K562 (cell line): ENCODE measurements at regions not wholly inside any gene's neighbourhood (a gene's known extent, or its start where the extent isn't known, plus 50 kb on each side); places are given as distances from the start of the nearest gene placed in this dataset.

Experiments used
- CTCF ChIP-seq, 3 experiments: IDR thresholded peaks in 2 of 3; conservative IDR thresholded peaks in 1 of 3; 2 replicates each; pipeline ENCODE4 v1.5.1; 2011 to 2012; ENCODE audit warnings: low read length in 3 of 3, mild to moderate bottlenecking in 3 of 3, control low read depth in 2 of 3, improper control_type of control experiment in 1 of 3, inconsistent platforms in 1 of 3, low read depth in 1 of 3, mixed read lengths in 1 of 3, moderate library complexity in 1 of 3; ENCODE audit not compliant: insufficient read depth in 2 of 3
- KDM5B ChIP-seq: fragments of 200-600 bp; sonication (generic); IDR thresholded peaks from 2 replicates; pipeline ENCODE4 v1.6.1; 2012; ENCODE audit warnings: low read depth, mild to moderate bottlenecking, moderate library complexity, low read length, control low read depth, inconsistent platforms; ENCODE audit not compliant: insufficient replicate concordance
- LCOR ChIP-seq: sonication (generic); formaldehyde crosslinking; IDR thresholded peaks from 2 replicates; pipeline ENCODE4 v1.8.0; 2022; ENCODE audit warnings: mild to moderate bottlenecking, missing genetic modification reagents
- PHF8 ChIP-seq: fragments of 200-600 bp; sonication (generic); IDR thresholded peaks from 2 replicates; pipeline ENCODE4 v1.6.1; 2012; ENCODE audit warnings: mixed run types, mild to moderate bottlenecking, inconsistent platforms, low read length, moderate library complexity, borderline replicate concordance
- PREB ChIP-seq: sonication (generic); formaldehyde crosslinking; IDR thresholded peaks from 2 replicates; pipeline ENCODE4 v1.8.1; 2023; ENCODE audit warnings: mild to moderate bottlenecking, missing genetic modification reagents
- SNIP1 ChIP-seq: fragments of 450-650 bp; IDR thresholded peaks from 2 replicates; pipeline ENCODE4 v1.7.1; 2017; ENCODE audit warnings: low read depth, mild to moderate bottlenecking
- ZNF511 ChIP-seq: sonication (generic); formaldehyde crosslinking; IDR thresholded peaks from 2 replicates; pipeline ENCODE4 v1.8.0; 2022; ENCODE audit warnings: mild to moderate bottlenecking, missing genetic modification reagents

- no peak for TF ChIP-seq PREB (CRISPR knock-in tag)
- TF ChIP-seq PHF8: no peak
- TF ChIP-seq SNIP1: no peak
- TF ChIP-seq LCOR: no peak
- TF ChIP-seq KDM5B: no peak
- TF ChIP-seq ZNF511 (CRISPR knock-in tag): no peak
- TF ChIP-seq CTCF (IDR thresholded peaks at IDR 0.05 in 2 of 3, conservative IDR thresholded peaks at IDR 0.05 in 1 of 3; ENCODE audit: insufficient read depth in 2 of 3, low read depth in 1 of 3, low read length in 3 of 3): peak; percentile 72 to 81 (median 73)
Measured at GRCh38 chr16:51762081-51762996, 611.3 kb upstream of the SALL1 start (continued).
